Hepatocyte (in vitro differentiated cells): ENCODE measurements at regions not wholly inside any gene's neighbourhood (a gene's known extent, or its start where the extent isn't known, plus 50 kb on each side); places are given as distances from the start of the nearest gene placed in this dataset.

Source experiments
- DNase-seq: peaks from one replicate; pipeline ENCODE4 v3.0.0-alpha.2; 2016; ENCODE audit warnings: low spot score
- H2AFZ ChIP-seq: fragments of 200-600 bp; sonication (generic); 2 replicates; pipeline ENCODE4 v1.6.0; 2016; ENCODE audit warnings: antibody characterized with exemption, mild to moderate bottlenecking
- H3K27ac ChIP-seq: fragments of 200-600 bp; sonication (generic); 2 replicates; pipeline ENCODE4 v1.5.1; 2016; ENCODE audit warnings: mild to moderate bottlenecking
- H3K27me3 ChIP-seq: fragments of 200-600 bp; sonication (generic); 2 replicates; pipeline ENCODE4 v1.6.1; 2016
- H3K36me3 ChIP-seq: fragments of 200-600 bp; sonication (generic); replicated peaks from 2 replicates; pipeline ENCODE4 v1.5.1; 2016; ENCODE audit warnings: low read depth; ENCODE audit not compliant: insufficient read depth
- H3K4me1 ChIP-seq: fragments of 200-600 bp; sonication (generic); 2 replicates; pipeline ENCODE4 v1.5.1; 2016; ENCODE audit warnings: mild to moderate bottlenecking, moderate library complexity; ENCODE audit not compliant: insufficient read depth
- H3K4me2 ChIP-seq: fragments of 200-600 bp; sonication (generic); 2 replicates; pipeline ENCODE4 v1.6.0; 2016
- H3K4me3 ChIP-seq: fragments of 200-600 bp; sonication (generic); 2 replicates; pipeline ENCODE4 v1.5.1; 2016; ENCODE audit warnings: mild to moderate bottlenecking
- H3K79me2 ChIP-seq: fragments of 200-600 bp; sonication (generic); 2 replicates; pipeline ENCODE4 v1.6.0; 2017; ENCODE audit warnings: mild to moderate bottlenecking
- H3K9me2 ChIP-seq: fragments of 200-600 bp; sonication (generic); replicated peaks from 2 replicates; pipeline ENCODE4 v1.6.0; 2017; ENCODE audit warnings: mild to moderate bottlenecking; ENCODE audit not compliant: insufficient read depth
- H3K9me3 ChIP-seq: fragments of 200-600 bp; sonication (generic); 2 replicates; pipeline ENCODE4 v1.5.1; 2016; ENCODE audit warnings: low read depth, mild to moderate bottlenecking
- H4K20me1 ChIP-seq: fragments of 200-600 bp; sonication (generic); 2 replicates; pipeline ENCODE4 v1.6.0; 2016; ENCODE audit warnings: mild to moderate bottlenecking; ENCODE audit not compliant: insufficient read depth, poor library complexity, severe bottlenecking
- CTCF ChIP-seq: fragments of 200-600 bp; sonication (generic); IDR thresholded peaks from 2 replicates; pipeline ENCODE4 v1.5.1; 2016; ENCODE audit warnings: antibody characterized with exemption, mild to moderate bottlenecking; ENCODE audit not compliant: poor library complexity
- EZH2 ChIP-seq: fragments of 200-600 bp; sonication (generic); IDR thresholded peaks from 2 replicates; pipeline ENCODE4 v1.6.1; 2016; ENCODE audit warnings: antibody characterized with exemption, mild to moderate bottlenecking, borderline replicate concordance
- EZH2phosphoT487 ChIP-seq: fragments of 200-600 bp; sonication (generic); IDR thresholded peaks from one replicate; pipeline ENCODE4 v1.6.1; 2018; ENCODE audit warnings: antibody characterized with exemption, mild to moderate bottlenecking, low read depth, moderate library complexity; ENCODE audit not compliant: unreplicated experiment, severe bottlenecking
- WGBS: methylation state at CpG from one replicate; pipeline ENCODE4 v1.1.6; 2016; ENCODE audit warnings: low lambda C conversion rate; ENCODE audit errors: missing lambda C conversion rate; 5-methylcytosine and 5-hydroxymethylcytosine counted together

DNA sequence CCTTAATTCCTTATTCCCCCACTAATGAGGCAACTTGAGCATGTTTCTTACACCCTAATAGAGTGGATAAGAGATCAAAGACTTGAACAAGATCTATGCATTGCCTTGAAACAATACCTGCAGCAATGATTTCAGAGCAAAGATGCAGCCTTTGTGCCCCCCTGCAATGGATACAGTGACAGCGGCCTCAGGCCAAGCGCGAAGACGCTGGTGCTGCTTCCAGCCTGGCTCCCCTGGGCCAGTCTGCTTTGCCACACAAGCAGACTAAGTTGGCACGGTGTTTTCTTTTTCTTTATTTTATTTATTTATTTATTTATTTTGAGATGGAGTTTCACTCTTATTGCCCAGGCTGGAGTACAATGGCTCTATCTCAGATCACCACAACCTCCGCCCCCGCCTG is 179.8 kb upstream of the S1PR3 start:
- DNase-seq: no peak
- H2AFZ ChIP-seq: no peak overlapping the region

DNA sequence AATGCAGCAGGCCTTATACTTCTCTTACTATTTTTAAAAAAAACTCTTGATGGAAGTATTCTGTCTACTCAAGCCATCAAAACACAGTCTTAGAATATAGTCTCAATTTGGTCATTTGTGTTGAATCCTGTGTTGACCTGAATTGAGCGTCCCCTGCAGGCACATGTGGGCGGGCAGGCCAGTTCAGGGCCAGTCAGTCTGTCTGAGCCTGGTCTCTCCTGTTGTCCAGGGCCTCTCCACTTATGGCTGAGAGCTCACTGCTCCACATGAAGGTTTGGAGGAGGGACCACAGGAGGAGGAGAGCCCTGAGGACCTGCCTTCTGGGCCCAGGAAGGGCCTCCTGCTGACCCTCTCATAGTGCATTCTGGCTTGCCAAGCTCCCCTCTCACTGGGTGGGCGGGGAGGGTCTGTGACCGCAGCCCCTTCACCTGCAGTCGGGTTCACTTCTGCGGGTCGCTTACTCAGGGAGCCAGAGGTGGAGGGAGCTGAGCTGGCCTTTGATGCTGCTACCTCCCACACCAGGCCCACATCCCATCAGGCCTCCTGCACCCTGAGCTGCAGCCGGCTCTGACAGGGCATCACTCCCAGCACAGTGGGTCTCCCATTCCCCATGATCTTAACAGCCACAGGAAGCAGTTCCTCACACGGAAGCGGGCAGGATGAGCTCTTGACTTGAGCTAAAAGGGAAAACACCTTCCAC is 178.2 kb upstream of the S1PR3 start:
- H2AFZ ChIP-seq: no peak overlapping the region
- WGBS: 94% methylated on average over 10 of the region's 10 CpGs
- H3K9me2 ChIP-seq: no peaks in the 10 kb centered on the region

More for the DNA sequence above, 179.8 kb upstream of the S1PR3 start:
- Histone ChIP-seq H3K27ac (no peak overlapping the region), H3K4me1 (peaks cover 25% of the 10 kb centered on the region), H3K36me3 (no peaks in the 10 kb centered on the region), H3K27me3 (no peaks in the 10 kb centered on the region), H3K79me2 (no peaks in the 10 kb centered on the region), H4K20me1 (no peaks in the 10 kb centered on the region), H3K4me3 (no peak overlapping the region), H3K9me2 (no peaks in the 10 kb centered on the region), H3K9me3 (no peaks in the 10 kb centered on the region), H3K4me2 (no peak overlapping the region)
- TF ChIP-seq EZH2 (no peak), CTCF (no peak), EZH2phosphoT487 (no peak)
- 95% methylated on average over 7 of the region's 7 CpGs for WGBS

GRCh38 chr9:88813638-88814209 is 177.5 kb upstream of the S1PR3 start:
- H4K20me1 ChIP-seq: no peaks in the 10 kb centered on the region
- H3K4me3 ChIP-seq: no peak overlapping the region
- H3K4me2 ChIP-seq: no peak overlapping the region
- H3K9me3 ChIP-seq: no peaks in the 10 kb centered on the region
- no peak overlapping the region for H2AFZ ChIP-seq
- DNase-seq: no peak
- no peaks in the 10 kb centered on the region for H3K27me3 ChIP-seq
- whole genome bisulfite sequencing: 60% methylated on average over 8 of the region's 8 CpGs
- H3K79me2 ChIP-seq: no peaks in the 10 kb centered on the region
- TF ChIP-seq EZH2: no peak
- TF ChIP-seq EZH2phosphoT487: no peak
- no peak for TF ChIP-seq CTCF
- peak overlapping the region; percentile 78 for H3K27ac ChIP-seq
- peaks cover 29% of the 10 kb centered on the region for H3K4me1 ChIP-seq
- H3K36me3 ChIP-seq: no peaks in the 10 kb centered on the region
- no peaks in the 10 kb centered on the region for H3K9me2 ChIP-seq

More for the DNA sequence above, 178.2 kb upstream of the S1PR3 start:
- no peak for DNase-seq
- Histone ChIP-seq H3K4me2 (no peak overlapping the region), H3K27me3 (no peaks in the 10 kb centered on the region), H3K27ac (peak overlapping the region; percentile 78), H3K4me3 (no peak overlapping the region), H3K9me3 (no peaks in the 10 kb centered on the region), H4K20me1 (no peaks in the 10 kb centered on the region), H3K36me3 (no peaks in the 10 kb centered on the region), H3K4me1 (peaks cover 25% of the 10 kb centered on the region), H3K79me2 (no peaks in the 10 kb centered on the region)
- TF ChIP-seq EZH2 (no peak), EZH2phosphoT487 (no peak), CTCF (no peak)
